ENCODE measurements at regions not wholly inside any gene's neighbourhood (a gene's known extent, or its start where the extent isn't known, plus 50 kb on each side); places are given as distances from the start of the nearest gene placed in this dataset.

- Histone ChIP-seq H3K4me2 (ENCODE audit: low read depth, low read length) (no peak overlapping the region), H3K9me3 (ENCODE audit: low read length) (no peaks in the 10 kb centered on the region), H3K27ac (ENCODE audit: extremely low read length, insufficient read depth, low read length) (no peak overlapping the region), H3K36me3 (replicated peaks in 1 of 2; ENCODE audit: control insufficient read depth in 1 of 2, insufficient read depth in 2 of 2, low read length in 2 of 2) (no peaks in the 10 kb centered on the region), H4K20me1 (ENCODE audit: insufficient read depth, low read length) (no peaks in the 10 kb centered on the region), H3K27me3 (ENCODE audit: control insufficient read depth in 1 of 2, insufficient read depth in 2 of 2, low read length in 2 of 2) (no peaks in the 10 kb centered on the region), H3K9ac (ENCODE audit: insufficient read depth, low read depth, low read length) (no peak overlapping the region), H3K4me3 (replicated peaks in 1 of 3; ENCODE audit: insufficient read depth in 1 of 3, low read depth in 2 of 3, low read length in 3 of 3) (no peak overlapping the region), H2AFZ (ENCODE audit: low read length) (no peak overlapping the region), H3K4me1 (ENCODE audit: insufficient read depth, low read length) (no peaks in the 10 kb centered on the region), H3K79me2 (ENCODE audit: insufficient read depth, low read length) (no peaks in the 10 kb centered on the region)
- 31% methylated on average over 3 of the region's 3 CpGs for WGBS (ENCODE audit: low lambda C conversion rate)
- ChIA-PET POLR2A (no interaction called here), CTCF (ENCODE audit: low intra/inter-chr PET ratio, low total read pairs) (no interaction called here)
- in situ Hi-C loops (cut with HindIII; ENCODE audit: extremely low pct_ligation_motif_present, low pct_unique_long_range_greater_than_20kb) (no loop called here), intact Hi-C loops (cut with micrococcal nuclease; ENCODE audit: unreplicated experiment) (no loop called here)
- DNase-seq (ENCODE audit: low spot score): no peak
- BruUV-seq (replicated peaks): no TSS peak
- TF ChIP-seq TRIM24 (CRISPR knock-in tag; IDR thresholded peaks at IDR 0.05) (no peak), E2F1 (CRISPR knock-in tag; IDR thresholded peaks at IDR 0.05) (no peak), ZNF558 (CRISPR knock-in tag; IDR thresholded peaks at IDR 0.05; ENCODE audit: borderline replicate concordance) (no peak), SKIL (CRISPR knock-in tag; IDR thresholded peaks at IDR 0.05; ENCODE audit: borderline replicate concordance) (no peak), ZNF746 (CRISPR knock-in tag; IDR thresholded peaks at IDR 0.05) (no peak), YEATS4 (CRISPR knock-in tag; IDR thresholded peaks at IDR 0.05; ENCODE audit: borderline replicate concordance) (no peak), ZNF550 (CRISPR knock-in tag; IDR thresholded peaks at IDR 0.05; ENCODE audit: borderline replicate concordance) (no peak), SIX4 (CRISPR knock-in tag; IDR thresholded peaks at IDR 0.05) (no peak), HNRNPH1 (optimal IDR thresholded peaks at IDR 0.05; ENCODE audit: low read depth, low read length) (no peak), KLF9 (CRISPR knock-in tag; IDR thresholded peaks at IDR 0.05; ENCODE audit: low read depth) (no peak)
- no peak for ATAC-seq
- FAIRE-seq: no peak
These were observed 85.1 kb upstream of the CCDC91 start for GRCh38 chr12:28104903-28105864.
